ENCODE measurements at regions not wholly inside any gene's neighbourhood (a gene's known extent, or its start where the extent isn't known, plus 50 kb on each side); places are given as distances from the start of the nearest gene placed in this dataset.

GRCh38 chr5:2355859-2356258 is 395.6 kb downstream of the IRX2 start:
- Histone ChIP-seq H3K27ac (ENCODE audit: low read depth) (no peak overlapping the region), H3K4me1 (ENCODE audit: insufficient read depth) (no peaks in the 10 kb centered on the region), H3F3A (replicated peaks; ENCODE audit: low read depth) (no peaks in the 10 kb centered on the region), H3K36me3 (ENCODE audit: insufficient read depth) (no peaks in the 10 kb centered on the region), H3K4me3 (no peak overlapping the region), H3K4me2 (no peak overlapping the region), H3K27me3 (ENCODE audit: insufficient read depth) (no peaks in the 10 kb centered on the region), H3K79me2 (replicated peaks; ENCODE audit: insufficient read depth) (no peaks in the 10 kb centered on the region), H3K9me2 (ENCODE audit: insufficient read depth) (no peaks in the 10 kb centered on the region), H2AFZ (no peak overlapping the region), H4K20me1 (replicated peaks; ENCODE audit: insufficient read depth) (no peaks in the 10 kb centered on the region)
- no peak for DNase-seq (ENCODE audit: low spot score)
- Mint-ChIP-seq H3K27me3 (ENCODE audit: insufficient read depth, low read depth, poor library complexity) (peaks cover 11% of the 10 kb centered on the region), H3K4me3 (no peak overlapping the region), H3K27ac (no peak overlapping the region), H3K36me3 (ENCODE audit: low read depth) (peaks cover 4% of the 10 kb centered on the region; the same call in 1 of the 3 replicates), H3K4me1 (peaks cover 15% of the 10 kb centered on the region), H3K9me3 (peaks cover 18% of the 10 kb centered on the region; the same call in 2 of the 3 replicates)
- TF ChIP-seq EZH2phosphoT487 (IDR thresholded peaks at IDR 0.05; ENCODE audit: unreplicated experiment): no peak
- TF ChIP-seq, protein P1, sequence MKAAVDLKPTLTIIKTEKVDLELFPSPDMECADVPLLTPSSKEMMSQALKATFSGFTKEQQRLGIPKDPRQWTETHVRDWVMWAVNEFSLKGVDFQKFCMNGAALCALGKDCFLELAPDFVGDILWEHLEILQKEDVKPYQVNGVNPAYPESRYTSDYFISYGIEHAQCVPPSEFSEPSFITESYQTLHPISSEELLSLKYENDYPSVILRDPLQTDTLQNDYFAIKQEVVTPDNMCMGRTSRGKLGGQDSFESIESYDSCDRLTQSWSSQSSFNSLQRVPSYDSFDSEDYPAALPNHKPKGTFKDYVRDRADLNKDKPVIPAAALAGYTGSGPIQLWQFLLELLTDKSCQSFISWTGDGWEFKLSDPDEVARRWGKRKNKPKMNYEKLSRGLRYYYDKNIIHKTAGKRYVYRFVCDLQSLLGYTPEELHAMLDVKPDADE (IDR thresholded peaks at IDR 0.05): no peak
- no peak for TF ChIP-seq STAT1 (IDR thresholded peaks at IDR 0.05; ENCODE audit: unreplicated experiment)
- TF ChIP-seq POLR2AphosphoS5 (IDR thresholded peaks at IDR 0.05; ENCODE audit: low read depth): no peak
- TF ChIP-seq ZNF462 (CRISPR knock-in tag; IDR thresholded peaks at IDR 0.05): no peak
- TF ChIP-seq CTCF (conservative IDR thresholded peaks at IDR 0.05; ENCODE audit: low read depth in 2 of 2): no peak
- TF ChIP-seq, protein P2, sequence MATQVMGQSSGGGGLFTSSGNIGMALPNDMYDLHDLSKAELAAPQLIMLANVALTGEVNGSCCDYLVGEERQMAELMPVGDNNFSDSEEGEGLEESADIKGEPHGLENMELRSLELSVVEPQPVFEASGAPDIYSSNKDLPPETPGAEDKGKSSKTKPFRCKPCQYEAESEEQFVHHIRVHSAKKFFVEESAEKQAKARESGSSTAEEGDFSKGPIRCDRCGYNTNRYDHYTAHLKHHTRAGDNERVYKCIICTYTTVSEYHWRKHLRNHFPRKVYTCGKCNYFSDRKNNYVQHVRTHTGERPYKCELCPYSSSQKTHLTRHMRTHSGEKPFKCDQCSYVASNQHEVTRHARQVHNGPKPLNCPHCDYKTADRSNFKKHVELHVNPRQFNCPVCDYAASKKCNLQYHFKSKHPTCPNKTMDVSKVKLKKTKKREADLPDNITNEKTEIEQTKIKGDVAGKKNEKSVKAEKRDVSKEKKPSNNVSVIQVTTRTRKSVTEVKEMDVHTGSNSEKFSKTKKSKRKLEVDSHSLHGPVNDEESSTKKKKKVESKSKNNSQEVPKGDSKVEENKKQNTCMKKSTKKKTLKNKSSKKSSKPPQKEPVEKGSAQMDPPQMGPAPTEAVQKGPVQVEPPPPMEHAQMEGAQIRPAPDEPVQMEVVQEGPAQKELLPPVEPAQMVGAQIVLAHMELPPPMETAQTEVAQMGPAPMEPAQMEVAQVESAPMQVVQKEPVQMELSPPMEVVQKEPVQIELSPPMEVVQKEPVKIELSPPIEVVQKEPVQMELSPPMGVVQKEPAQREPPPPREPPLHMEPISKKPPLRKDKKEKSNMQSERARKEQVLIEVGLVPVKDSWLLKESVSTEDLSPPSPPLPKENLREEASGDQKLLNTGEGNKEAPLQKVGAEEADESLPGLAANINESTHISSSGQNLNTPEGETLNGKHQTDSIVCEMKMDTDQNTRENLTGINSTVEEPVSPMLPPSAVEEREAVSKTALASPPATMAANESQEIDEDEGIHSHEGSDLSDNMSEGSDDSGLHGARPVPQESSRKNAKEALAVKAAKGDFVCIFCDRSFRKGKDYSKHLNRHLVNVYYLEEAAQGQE (IDR thresholded peaks at IDR 0.05; ENCODE audit: unreplicated experiment): no peak
- no peak for TF ChIP-seq NANOG (IDR thresholded peaks at IDR 0.05; ENCODE audit: borderline replicate concordance)
- no peak for TF ChIP-seq ZNF114 (CRISPR knock-in tag; IDR thresholded peaks at IDR 0.05)
- TF ChIP-seq CREB1 (CRISPR knock-in tag; IDR thresholded peaks at IDR 0.05; ENCODE audit: low read depth): no peak
- TF ChIP-seq JUNB (IDR thresholded peaks at IDR 0.05; ENCODE audit: unreplicated experiment): no peak
- ATAC-seq: no peak

Measured in GM23338 (cell line).